ENCODE measurements at regions not wholly inside any gene's neighbourhood (a gene's known extent, or its start where the extent isn't known, plus 50 kb on each side); places are given as distances from the start of the nearest gene placed in this dataset.

DNA sequence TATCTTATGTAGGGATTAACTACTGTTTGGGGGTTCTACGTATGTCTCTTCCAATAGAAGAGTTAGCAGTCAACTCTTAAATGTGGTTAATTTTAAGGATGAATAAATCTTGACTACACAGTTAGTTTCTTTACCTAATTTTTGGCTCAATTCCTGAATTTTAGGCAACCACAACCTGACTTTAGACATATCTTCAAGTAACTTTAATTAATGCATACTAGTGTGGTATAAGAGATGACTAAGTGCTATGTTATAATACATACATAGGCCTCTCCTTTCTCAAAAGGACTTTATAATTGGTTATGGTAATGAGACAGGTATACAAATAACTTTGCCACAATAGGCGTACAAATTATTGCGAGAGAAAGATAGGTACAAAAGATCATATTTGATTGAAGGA lies 312.0 kb downstream of the IRS1 start:
- TF ChIP-seq SP2 (tag by site-specific recombination; IDR thresholded peaks at IDR 0.05) = no peak
- TF ChIP-seq ZBTB8A (tag by site-specific recombination; IDR thresholded peaks at IDR 0.05) = no peak
- TF ChIP-seq, protein P1, sequence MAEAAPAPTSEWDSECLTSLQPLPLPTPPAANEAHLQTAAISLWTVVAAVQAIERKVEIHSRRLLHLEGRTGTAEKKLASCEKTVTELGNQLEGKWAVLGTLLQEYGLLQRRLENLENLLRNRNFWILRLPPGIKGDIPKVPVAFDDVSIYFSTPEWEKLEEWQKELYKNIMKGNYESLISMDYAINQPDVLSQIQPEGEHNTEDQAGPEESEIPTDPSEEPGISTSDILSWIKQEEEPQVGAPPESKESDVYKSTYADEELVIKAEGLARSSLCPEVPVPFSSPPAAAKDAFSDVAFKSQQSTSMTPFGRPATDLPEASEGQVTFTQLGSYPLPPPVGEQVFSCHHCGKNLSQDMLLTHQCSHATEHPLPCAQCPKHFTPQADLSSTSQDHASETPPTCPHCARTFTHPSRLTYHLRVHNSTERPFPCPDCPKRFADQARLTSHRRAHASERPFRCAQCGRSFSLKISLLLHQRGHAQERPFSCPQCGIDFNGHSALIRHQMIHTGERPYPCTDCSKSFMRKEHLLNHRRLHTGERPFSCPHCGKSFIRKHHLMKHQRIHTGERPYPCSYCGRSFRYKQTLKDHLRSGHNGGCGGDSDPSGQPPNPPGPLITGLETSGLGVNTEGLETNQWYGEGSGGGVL (tag by site-specific recombination; IDR thresholded peaks at IDR 0.05) = no peak
